ENCODE measurements at regions not wholly inside any gene's neighbourhood (a gene's known extent, or its start where the extent isn't known, plus 50 kb on each side); places are given as distances from the start of the nearest gene placed in this dataset.
"Not testable (repeated sequence)": the region's sequence is repeated elsewhere in the genome, so short reads cannot be mapped to it uniquely, and the experiment has no call there.

- not testable (repeated sequence) for DNase-seq
Measured at GRCh38 chr5:108442063-108442651, 60.3 kb upstream of the FBXL17 start.

GRCh38 chr5:108437425-108437824 lies 55.5 kb upstream of the FBXL17 start:
- DNase-seq, result no peak

- DNase-seq, result no peak
Measured at GRCh38 chr5:108436696-108437095, 54.8 kb upstream of the FBXL17 start.

DNA sequence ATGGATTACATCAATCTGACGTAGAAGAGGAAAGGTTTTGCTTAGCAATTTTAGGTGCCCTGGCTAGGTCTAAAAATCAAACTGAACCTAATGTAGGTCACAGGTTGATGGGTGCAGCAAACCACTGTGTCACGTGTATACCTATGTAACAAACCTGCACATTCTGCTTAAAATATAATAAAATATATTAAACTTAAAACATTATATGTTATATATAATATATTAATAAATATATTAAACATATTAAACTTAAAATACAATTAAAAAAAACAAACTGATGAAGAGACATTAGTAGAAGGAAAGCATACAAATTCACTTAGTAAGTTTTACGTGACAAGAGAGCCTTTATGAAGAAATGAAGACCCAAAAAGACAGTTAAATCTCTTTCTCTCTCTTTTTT lies 51.7 kb upstream of the FBXL17 start:
- DNase-seq, result no peak

- no peak for DNase-seq
Measured at GRCh38 chr5:108432024-108432423, 50.1 kb upstream of the FBXL17 start.
